HG03460 (cell line): ENCODE measurements at regions not wholly inside any gene's neighbourhood (a gene's known extent, or its start where the extent isn't known, plus 50 kb on each side); places are given as distances from the start of the nearest gene placed in this dataset.
"Not testable (repeated sequence)": the region's sequence is repeated elsewhere in the genome, so short reads cannot be mapped to it uniquely, and the experiment has no call there.

Source experiments
- ATAC-seq: cut with Tn5 transposase; IDR thresholded peaks from one replicate; pipeline ENCODE4 v1.9.1; 2021; ENCODE audit not compliant: unreplicated experiment

DNA sequence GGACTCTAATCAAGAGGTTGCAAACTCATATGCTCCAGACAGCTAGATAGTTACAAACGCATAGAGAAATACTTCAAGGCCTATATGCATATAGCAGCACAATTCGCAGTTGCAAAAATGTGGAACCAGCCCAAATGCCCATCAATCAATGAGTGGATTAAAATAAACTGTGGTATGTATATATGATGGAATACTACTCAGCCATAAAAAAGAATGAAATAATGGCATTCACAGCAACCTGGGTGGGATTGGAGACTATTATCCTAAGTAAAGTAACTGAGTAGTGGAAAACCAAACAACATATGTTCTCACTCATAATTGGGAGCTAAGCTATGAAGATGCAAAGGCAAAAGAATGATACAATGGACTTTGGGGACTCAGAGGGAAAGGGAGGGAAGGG lies 65.0 kb upstream of the ARRDC3 start:
- ATAC-seq, result not testable (repeated sequence)

DNA sequence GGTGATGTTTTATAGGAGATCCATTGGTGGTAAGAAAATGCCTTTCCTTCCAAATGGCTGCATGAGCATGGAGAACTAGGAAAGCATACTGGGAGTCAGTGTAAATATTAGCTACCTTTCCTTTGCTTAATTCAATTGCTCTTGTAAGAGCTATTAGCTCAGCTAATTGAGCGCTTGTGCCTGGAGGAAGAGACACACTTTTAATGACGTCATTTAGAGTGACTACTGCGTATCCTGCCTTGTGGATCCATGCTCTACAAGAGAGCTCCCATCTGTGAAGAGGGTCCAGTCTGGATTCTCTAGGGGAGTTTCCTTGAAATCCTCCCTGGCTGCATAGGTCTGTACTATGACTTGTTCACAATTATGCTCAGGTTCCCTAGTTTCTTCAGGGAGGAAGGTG lies 63.8 kb upstream of the ARRDC3 start:
- not testable (repeated sequence) for ATAC-seq

DNA sequence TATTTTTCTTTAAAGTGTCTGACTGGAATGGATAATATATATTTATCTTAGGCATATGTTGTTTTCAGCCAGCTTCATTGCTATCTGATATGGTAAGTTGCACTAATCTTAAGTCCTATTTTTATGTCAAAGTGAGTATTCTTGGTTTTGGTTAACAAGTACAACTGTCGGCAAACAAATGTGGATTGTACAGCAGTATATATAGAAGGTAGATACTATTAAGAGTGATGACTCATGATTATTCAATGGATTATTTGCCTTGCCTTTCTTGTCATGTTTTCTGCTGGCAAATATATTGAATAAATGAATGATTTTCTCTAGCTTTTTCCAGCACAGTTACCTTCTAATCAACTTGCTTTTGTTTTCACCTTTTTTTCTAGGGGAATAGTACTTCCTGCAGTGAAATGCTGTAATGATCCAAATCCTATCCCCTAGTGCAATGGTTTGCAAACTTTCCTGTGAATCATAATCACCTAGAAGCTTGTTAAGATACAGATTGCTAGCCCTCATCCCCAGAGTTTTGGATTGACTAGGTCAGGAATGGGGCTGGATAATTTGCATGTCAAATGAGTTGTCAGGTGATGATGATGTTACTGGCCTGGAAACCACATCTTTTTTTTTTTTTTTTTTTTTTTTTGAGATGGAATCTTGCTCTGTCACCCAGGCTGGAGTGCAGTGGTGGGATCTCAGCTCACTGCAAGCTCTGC lies 60.8 kb upstream of the ARRDC3 start:
- no peak for ATAC-seq

DNA sequence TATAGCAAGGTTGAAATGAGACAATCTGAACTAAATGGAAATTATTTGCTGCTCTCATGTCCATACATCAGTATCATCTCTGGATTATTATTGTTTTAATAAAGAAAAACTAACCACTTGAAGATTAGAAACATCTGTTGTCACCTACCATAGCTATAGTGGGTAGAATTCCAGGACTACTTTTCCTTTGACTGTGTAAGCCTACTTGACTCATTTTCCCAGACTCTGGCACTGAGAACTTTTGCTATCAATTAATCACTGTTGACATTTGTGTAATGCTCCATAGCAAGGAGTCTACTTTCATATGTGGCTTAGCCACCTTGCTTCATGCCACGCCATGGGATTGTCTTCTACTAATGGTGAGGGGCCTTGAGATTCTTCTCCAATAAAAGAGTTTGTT lies 59.9 kb upstream of the ARRDC3 start:
- no peak for ATAC-seq

DNA sequence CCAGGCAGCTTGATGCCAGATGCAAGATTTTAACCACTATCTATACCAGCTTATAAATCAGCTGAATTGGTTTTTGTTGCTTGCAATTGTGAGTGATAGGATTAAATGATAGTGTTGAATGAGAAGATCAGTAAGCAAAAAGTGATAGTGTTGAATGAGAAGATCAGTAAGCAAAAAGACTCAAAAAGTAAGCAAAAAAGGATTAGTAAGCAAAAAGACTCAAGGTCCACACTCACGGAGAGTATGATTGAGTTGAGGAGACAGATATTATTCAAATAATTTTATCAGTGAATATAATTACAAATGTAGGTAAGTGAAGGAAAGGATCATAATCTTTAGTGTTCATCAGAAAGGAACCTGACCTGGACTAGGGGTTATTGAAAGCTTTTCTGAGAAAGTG lies 58.0 kb upstream of the ARRDC3 start:
- ATAC-seq, result no peak

DNA sequence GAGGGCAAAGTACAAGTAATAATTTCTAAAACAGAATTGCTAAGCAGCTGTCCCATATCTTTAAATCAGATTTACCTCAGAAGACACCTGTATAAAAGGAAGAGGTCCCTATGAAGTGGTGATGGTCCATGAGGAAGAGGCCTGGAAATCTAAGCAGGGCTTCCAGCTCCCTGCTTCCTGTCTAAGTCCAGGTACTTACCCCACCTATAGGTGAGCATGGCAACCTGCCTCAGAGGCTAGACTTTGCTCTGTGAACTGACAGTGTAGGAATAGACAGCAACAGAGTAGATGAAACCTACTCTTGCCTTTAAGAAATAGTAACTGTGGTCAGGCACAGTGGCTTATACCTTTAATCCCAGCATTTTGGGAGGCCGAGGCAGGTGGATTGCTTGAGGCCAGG lies 55.8 kb upstream of the ARRDC3 start:
- ATAC-seq, result no peak

DNA sequence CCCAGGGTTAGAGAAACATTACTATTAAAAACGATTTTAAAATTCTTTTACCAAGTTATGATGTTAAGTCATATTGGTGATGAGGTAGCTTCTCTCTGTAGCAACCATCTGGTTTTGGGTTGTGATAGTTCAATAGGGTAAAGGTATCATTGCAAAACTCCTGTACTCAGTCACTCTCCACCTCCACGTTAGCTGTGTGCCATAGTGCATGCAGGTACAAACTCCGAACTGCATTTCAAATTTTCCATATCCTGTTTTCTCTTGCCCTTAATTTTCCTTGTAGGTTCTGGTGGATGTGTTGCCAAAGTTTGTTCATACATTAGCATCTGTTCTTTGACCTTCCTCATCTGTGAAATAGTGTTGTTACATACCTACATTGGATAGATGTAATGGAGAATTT lies 53.1 kb upstream of the ARRDC3 start:
- ATAC-seq, result no peak

DNA sequence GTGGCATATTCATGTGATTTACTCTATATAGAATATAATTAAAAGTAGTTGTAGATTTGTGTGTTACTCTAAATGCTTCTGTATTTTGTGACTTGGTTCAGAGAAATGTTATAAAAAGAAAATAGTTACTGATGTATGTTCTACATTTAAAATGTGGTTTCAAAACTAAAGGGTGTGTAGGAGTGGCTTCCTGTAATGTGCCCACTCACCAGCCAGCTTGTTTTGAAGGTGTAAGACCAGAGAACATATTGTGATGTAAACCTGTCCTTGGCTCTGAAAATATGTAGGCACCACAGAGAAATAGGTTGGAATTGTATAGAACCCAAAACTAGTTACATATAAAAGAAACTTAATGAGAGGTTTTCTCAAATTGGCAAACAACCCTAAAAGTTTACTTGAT lies 51.2 kb upstream of the ARRDC3 start:
- no peak for ATAC-seq

DNA sequence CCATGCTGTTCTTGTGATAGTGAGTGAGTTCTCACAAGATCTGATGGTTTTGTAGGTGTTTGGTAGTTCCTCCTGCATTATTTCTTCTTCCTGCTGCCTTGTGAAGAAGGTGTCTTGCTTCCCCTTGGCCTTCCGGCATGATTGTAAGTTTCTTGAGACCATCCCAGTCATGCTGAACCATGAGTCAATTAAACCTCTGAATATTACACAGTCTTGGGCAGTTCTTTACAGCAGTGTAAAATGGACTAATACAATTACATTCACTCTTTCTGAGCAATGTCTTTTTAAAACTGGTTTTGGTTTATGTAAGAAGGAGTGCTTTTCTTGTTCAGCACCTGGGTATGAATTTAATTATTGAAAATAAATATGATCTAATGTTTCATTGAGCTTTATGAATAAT lies 50.7 kb upstream of the ARRDC3 start:
- no peak for ATAC-seq
